Panc1 (cell line): ENCODE measurements at regions not wholly inside any gene's neighbourhood (a gene's known extent, or its start where the extent isn't known, plus 50 kb on each side); places are given as distances from the start of the nearest gene placed in this dataset.

Experiments used
- TF ChIP-seq, protein P1 (sequence below), 2 experiments: IDR thresholded peaks; 2 replicates each; pipeline ENCODE4 v1.6.1; 2011 to 2012; ENCODE audit warnings: low read depth in 2 of 2, control low read depth in 1 of 2, low read length in 1 of 2, mild to moderate bottlenecking in 1 of 2, moderate library complexity in 1 of 2; ENCODE audit not compliant: insufficient read depth in 1 of 2
- TF ChIP-seq, protein P2 (sequence below): fragments of 450-650 bp; IDR thresholded peaks from 2 replicates; pipeline ENCODE4 v1.5.1; 2017; ENCODE audit warnings: mild to moderate bottlenecking

DNA sequence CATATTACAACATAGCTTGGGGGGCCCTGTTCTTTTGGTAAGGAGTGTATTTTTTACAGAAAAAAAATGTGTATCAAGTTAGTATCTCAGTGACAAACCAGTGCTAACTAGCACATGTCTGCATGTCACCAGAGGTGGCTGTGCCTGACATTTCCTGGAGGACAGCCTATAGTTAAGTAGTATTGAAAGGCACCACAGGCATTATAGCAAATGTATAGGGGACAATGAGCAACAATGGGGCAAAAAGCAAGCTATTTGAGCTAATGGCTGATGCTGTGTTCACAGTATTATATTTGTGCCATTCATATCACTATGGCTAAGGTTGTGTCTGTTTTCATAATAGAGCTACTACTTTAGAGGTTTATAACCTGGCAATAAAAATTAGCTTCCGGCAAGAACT is 1644.0 kb downstream of the MAT2B start:
- TF ChIP-seq, protein P1, sequence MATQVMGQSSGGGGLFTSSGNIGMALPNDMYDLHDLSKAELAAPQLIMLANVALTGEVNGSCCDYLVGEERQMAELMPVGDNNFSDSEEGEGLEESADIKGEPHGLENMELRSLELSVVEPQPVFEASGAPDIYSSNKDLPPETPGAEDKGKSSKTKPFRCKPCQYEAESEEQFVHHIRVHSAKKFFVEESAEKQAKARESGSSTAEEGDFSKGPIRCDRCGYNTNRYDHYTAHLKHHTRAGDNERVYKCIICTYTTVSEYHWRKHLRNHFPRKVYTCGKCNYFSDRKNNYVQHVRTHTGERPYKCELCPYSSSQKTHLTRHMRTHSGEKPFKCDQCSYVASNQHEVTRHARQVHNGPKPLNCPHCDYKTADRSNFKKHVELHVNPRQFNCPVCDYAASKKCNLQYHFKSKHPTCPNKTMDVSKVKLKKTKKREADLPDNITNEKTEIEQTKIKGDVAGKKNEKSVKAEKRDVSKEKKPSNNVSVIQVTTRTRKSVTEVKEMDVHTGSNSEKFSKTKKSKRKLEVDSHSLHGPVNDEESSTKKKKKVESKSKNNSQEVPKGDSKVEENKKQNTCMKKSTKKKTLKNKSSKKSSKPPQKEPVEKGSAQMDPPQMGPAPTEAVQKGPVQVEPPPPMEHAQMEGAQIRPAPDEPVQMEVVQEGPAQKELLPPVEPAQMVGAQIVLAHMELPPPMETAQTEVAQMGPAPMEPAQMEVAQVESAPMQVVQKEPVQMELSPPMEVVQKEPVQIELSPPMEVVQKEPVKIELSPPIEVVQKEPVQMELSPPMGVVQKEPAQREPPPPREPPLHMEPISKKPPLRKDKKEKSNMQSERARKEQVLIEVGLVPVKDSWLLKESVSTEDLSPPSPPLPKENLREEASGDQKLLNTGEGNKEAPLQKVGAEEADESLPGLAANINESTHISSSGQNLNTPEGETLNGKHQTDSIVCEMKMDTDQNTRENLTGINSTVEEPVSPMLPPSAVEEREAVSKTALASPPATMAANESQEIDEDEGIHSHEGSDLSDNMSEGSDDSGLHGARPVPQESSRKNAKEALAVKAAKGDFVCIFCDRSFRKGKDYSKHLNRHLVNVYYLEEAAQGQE (IDR thresholded peaks at IDR 0.05; ENCODE audit: insufficient read depth in 1 of 2, low read depth in 2 of 2, low read length in 1 of 2), result no peak
- TF ChIP-seq, protein P2, sequence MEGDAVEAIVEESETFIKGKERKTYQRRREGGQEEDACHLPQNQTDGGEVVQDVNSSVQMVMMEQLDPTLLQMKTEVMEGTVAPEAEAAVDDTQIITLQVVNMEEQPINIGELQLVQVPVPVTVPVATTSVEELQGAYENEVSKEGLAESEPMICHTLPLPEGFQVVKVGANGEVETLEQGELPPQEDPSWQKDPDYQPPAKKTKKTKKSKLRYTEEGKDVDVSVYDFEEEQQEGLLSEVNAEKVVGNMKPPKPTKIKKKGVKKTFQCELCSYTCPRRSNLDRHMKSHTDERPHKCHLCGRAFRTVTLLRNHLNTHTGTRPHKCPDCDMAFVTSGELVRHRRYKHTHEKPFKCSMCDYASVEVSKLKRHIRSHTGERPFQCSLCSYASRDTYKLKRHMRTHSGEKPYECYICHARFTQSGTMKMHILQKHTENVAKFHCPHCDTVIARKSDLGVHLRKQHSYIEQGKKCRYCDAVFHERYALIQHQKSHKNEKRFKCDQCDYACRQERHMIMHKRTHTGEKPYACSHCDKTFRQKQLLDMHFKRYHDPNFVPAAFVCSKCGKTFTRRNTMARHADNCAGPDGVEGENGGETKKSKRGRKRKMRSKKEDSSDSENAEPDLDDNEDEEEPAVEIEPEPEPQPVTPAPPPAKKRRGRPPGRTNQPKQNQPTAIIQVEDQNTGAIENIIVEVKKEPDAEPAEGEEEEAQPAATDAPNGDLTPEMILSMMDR, result no peak
